ENCODE measurements at regions not wholly inside any gene's neighbourhood (a gene's known extent, or its start where the extent isn't known, plus 50 kb on each side); places are given as distances from the start of the nearest gene placed in this dataset.

DNA sequence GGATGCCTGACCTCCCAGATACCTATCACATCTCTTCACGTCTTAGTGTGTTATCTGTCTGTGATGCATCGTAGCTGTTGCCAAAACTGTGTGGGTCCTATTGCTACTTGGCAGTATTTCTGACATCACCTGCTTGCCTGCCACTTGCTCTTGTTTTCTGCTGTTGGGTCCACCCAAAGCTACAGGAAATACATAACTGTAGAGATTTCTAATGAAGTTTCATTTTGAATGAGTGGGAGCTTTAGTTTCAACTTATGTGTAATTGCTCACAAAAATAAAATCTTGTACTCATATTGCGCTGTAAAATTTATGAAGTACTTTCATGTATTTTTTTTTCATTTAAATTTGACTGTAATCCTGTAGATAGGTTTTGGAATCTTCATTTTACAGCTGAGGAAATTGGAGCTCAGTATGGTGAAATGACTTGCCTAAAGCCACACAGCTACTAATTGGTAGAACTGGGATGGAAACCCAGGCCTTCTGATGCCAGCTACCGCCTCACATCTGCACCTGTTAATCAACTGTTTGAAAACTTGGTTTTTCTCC, 113.6 kb upstream of the MAN1A1 start:
- TF ChIP-seq CTCF (IDR thresholded peaks at IDR 0.05; ENCODE audit: low read depth, low read length): no peak
- no peak for DNase-seq (ENCODE audit: extremely low read depth, low read depth)

GRCh38 chr6:119461187-119461586, 111.6 kb upstream of the MAN1A1 start:
- no peak for DNase-seq (ENCODE audit: extremely low read depth, low read depth)

GRCh38 chr6:119459207-119459974, 109.8 kb upstream of the MAN1A1 start:
- no peak for DNase-seq (ENCODE audit: extremely low read depth, low read depth)
- TF ChIP-seq CTCF (IDR thresholded peaks at IDR 0.05; ENCODE audit: low read depth, low read length): no peak

More at GRCh38 chr6:119461187-119461586, 111.6 kb upstream of the MAN1A1 start:
- TF ChIP-seq CTCF (IDR thresholded peaks at IDR 0.05; ENCODE audit: low read depth, low read length): no peak

GRCh38 chr6:119454714-119455113, 105.2 kb upstream of the MAN1A1 start:
- TF ChIP-seq CTCF (IDR thresholded peaks at IDR 0.05; ENCODE audit: low read depth, low read length): no peak
- no peak for DNase-seq (ENCODE audit: extremely low read depth, low read depth)

DNA sequence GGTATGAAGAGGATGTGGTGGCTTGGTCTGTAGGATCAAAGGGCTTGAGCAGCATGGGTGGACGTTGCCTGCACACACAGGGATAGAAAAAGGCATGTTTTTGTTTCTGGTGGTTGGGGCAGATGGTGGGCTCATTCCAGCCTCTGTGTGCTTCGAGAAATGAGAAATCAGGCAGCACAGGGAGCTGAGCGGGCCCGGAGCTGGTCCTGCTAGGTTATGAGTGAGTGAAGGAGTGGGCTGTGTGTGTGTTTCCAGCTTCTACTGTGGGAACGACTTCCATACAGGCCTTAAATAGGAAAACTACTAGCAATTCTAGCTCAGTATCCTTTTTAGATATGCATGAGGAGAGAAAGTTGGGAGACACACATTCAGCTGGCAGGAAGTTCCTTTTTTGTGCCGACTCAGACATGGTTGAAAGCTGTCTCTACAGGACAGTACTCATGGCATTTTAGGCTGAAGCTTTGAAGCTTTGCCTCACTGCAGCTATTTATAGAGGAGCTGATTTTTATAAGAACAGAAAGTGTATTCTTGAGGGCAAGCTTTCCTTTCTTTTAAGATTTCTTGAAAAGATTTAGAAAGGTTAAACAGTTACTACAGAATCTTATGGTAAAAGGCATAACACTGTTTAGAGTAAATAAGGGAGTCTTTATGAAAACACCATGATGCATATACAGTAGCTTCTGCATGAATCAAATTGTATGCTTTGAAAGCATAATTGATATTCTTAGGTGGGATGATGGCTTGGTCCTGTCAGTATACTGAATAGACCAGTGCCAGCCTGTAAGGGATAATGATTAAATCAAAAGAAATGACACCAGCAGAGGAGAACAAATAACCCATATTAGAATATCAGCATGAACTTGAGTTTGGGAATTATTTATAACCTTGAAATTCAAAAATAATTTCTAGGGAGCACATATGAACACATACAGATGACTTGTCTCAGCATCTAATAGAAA, 104.0 kb upstream of the MAN1A1 start:
- DNase-seq (ENCODE audit: extremely low read depth, low read depth): no peak
- no peak for TF ChIP-seq CTCF (IDR thresholded peaks at IDR 0.05; ENCODE audit: low read depth, low read length)

GRCh38 chr6:119449331-119450156, 100.0 kb upstream of the MAN1A1 start:
- DNase-seq (ENCODE audit: extremely low read depth, low read depth): no peak
- no peak for TF ChIP-seq CTCF (IDR thresholded peaks at IDR 0.05; ENCODE audit: low read depth, low read length)

Data from AG09319 (cell line).